HG02870 (cell line): ENCODE measurements at regions not wholly inside any gene's neighbourhood (a gene's known extent, or its start where the extent isn't known, plus 50 kb on each side); places are given as distances from the start of the nearest gene placed in this dataset.

Experiments used
- ATAC-seq: cut with Tn5 transposase; IDR thresholded peaks from one replicate; pipeline ENCODE4 v1.9.1; 2021; ENCODE audit warnings: mild to moderate bottlenecking, moderate library complexity; ENCODE audit not compliant: unreplicated experiment

DNA sequence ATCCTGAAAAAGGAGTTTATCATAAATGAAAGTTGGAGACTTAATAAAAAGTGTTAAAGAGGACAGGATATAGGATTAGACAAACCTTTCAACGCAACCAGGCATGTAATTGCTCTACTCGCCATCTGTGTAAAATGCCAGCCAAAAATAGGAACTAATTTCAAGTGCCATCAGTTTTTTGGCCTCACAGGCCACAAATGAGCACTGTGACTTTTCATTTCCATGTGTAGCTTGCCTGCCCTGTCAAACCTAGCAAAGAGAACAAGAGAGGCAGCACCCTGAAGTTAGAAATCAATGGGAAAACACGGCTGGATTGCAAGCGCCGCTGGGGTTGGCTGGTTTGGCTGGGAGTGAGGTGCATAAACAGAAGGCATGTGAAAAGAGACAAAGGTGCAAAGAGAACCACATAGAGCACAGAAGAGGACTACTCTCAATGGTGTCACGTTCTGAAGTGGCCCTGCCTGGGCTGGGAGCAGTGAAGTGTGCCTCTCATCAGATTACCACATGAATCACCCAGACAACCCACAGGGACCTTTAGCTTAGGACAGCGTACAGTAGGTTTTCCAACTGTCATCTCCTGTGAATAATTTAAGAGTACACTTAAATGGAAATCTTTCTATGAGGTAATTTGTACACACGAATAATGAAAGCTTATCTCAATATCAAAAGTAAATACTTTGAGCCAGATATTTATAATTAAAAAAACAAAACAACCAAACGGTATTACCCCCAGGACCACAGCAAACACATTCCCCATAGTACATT is 78.0 kb upstream of the NHSL1 start:
- ATAC-seq = no peak

DNA sequence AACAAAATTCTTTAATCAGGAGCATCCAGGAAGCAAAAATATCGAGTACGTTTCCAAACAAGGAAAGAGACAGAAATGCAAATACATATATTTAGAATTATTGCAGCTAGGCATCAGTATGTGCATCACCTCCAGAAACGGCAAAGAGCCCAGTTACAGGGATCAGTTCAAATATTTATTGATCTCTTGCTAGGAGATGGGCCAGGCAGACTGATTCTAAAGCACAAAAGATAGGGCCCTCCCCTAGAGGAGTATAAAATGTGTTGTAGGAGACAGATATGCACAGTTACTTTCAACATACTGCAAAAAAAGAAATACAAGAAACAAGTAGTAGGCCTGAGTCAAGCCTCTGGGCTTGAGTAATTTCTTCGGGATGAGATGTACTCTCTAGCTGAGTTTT is 80.7 kb upstream of the NHSL1 start:
- ATAC-seq = no peak

DNA sequence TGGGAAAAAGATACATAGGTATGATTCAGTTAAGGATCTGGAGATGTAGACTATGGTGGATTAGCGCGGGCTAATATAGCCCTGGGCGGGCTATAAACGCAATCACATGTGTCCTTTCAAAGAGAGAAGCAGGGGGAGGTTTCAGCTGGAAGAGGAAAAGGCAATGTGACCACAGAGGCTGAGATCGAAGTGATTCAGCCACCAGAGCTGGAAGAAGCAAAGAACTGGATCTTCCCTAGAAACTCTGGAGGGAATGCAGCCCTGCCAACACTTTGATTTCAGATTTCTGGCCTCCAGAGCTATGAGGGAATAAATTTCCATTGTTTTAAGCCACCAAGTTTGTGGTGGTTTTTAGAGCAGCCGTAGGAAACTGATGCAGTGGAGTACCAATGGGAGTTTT is 81.5 kb upstream of the NHSL1 start:
- no peak for ATAC-seq

DNA sequence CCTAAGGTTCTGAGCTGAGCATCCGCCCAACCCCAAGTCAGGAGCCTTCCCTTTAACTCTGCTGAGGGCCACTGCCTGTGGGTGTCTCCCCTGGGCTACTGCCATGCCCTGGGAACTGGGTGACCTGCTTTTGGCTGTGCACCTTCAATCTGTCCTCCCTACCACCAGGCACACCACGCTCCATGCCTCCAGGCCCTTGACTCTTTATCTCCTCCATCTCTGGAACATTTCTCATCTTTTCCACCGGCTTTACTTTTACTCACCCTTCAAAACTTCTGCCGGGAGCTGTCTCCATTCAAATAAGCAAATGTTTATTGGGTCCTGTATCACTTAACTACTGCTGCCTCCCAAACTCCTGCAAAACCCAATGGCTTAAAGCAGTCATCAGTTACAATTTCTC is 83.3 kb upstream of the NHSL1 start:
- ATAC-seq = no peak

DNA sequence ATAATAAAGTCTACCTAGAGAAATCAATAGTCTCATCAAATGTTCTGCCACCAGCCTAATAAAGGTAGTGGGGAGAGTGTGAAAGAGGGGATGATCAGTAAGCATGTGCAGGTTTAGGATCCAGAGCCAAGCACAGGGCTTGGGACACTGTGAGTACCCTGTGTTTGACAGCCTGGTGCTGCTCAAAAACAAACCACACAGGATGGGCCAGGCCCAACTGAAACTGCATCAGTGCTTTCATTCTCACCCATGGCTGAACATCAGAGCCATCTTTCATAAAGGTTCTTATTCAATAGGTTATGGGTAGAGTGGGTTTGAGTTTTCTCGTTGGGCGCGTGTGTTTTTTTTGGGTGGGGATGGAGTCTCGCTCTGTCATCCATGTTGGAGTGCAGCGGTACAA is 87.3 kb upstream of the NHSL1 start:
- no peak for ATAC-seq

DNA sequence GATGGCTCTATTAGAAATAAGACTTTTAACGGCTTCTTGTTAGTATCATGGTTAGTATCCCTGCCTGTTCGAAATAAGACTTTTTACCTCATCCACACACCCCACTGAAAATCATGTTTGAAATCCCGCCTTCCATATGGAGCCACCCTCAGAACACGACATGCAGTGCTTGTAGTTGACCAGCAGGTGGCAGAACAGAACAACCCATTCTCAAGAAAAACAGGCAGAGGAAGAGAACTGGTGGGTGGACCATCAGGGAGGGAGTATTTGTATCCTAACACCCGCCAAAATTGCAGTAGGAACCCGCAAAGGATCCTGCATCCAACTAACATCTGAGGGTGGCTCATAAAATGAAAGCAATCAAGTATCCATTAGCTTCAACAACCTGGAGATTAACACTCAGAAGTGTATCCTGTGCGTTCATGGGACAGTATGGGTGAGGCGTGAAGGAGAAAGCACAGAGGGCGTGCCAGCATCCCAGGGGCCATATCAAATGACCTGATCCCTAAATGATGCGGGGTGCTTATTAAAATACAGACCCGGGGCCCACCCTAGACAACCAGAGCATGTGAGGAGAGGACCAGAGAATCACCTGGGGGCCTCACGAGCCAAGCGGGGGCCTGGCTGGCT is 89.6 kb upstream of the NHSL1 start:
- peak; percentile 27 for ATAC-seq

DNA sequence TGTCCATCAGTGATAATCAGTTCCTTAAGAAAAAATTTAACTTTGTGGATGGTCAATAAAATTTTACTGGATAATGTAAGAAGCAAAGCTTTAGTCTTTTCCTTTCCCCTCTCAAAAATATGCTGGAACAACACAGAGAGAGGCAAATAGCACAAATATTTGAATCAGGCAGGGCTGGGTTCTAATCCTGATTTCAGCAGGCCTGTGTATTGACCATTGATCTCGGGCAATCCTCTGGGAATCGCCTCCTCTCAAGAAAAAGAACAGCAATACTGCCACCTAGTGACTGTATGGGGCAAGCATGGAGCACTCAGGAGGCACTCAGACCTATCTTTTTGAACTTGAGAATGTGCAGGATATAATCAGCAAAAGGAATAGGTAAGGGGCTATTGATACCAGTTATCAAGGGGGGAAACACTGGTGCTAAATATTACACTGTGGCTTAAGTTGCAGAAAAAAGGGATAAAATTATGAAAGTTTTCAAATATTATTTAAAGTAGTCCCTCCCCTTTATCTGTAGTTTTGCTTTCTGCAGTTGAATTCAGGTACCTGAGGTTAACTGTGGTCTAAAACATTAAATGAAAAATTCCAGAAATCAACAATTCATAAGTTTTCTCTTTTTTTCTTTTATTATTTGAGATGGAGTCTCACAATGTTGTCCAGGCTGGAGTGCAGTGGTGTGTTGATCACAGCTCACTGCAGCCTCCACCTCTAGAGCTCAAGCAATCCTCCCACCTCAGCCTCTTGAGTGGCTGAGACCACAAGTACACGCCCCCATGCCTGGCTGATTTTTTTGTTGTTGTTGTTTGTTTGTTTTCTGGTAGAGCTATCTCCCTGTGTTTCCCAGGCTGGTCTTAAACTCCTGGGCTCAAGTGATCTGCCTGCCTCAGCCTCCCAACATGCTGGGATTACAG is 91.8 kb upstream of the NHSL1 start:
- no peak for ATAC-seq

DNA sequence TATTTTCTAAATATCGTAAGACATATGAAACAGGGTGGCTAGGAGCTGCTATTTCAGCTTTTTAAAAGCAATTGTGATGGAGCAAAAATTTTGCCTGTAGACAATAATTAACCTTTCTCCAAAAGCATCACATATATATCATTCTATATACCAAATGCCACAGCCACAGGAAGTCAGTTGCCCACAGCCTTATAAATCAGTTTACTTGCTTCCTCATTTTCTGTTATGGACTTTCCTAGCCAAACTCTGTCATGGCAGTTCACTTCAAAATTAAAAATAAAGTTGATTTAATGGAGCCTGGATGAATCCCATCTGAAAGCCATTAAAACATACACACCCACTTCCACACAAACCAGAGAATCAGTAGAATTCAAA is 93.4 kb upstream of the NHSL1 start:
- peak; percentile 38 for ATAC-seq

DNA sequence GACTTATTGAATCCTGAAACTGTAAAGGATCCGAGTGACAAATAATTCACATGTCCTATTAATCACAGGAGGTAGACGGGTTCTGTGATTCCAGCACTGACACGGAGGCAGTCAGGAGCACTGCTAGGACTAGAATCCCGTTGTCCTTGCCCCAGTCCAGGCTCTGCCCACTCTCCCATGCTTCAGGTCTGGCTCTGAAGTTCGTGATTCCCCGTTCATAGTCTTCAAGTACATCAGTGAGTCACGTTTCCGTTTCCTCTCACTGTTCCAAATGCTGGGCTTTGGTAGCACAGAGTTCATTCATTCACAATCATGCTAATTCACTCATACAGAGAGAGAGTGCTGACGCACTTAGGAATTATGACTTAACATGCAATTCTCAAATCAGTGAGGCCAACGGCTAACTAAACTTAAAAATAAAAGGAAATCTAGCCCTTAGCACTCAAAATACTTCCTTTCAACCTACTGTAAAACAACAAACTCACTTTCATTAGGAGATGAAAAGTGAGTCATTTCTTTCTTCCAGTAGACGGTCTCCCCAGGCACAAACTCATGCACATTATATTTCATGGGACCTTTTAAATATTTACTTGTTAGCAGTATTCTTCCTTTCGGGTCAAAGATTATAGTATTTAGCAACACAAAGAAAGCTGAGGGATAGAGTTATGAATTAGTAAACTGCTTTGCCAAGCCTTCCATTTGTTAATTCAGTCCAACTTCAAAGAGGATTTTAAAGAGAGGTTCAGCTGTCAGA is 94.0 kb upstream of the NHSL1 start:
- peak; percentile 78 for ATAC-seq

DNA sequence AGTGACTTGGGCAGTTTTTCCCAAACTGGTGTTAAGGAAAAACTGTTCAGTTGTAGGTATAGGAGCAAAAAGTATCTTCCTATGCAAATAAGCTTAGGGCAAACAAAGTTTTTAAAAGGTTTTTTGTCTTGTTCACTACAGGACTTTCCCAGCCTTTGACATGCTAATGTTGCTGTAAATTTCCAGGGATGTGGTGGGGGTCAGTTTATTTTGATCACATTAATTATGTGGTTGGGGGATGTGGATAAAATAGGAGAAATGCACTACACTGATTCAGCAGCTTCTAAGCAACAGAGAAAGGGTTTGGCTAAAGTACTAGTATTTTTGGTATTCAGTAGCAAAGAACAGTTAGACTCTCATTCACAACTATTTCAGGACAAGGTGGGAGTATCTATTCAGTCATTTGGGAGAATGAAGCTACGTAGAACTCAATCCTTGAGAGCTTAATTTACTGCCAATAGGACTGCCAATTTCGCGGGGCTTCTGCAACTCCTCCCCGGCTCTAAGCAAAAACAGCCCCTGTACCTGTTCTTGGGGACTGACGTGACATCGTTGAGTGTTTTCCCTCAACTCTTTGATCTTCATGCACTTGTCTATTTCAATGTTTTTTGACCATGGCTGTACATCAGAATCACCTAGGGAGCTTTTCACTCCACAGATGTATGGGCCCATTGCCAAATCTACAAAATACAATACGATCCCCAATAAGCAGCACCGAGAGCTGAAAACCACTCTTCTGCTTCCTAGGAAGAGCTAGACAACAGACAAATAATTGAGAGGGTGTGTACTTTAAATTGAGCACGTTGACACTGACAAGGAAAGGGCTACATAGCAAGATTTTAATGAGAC is 94.8 kb upstream of the NHSL1 start:
- ATAC-seq = no peak

DNA sequence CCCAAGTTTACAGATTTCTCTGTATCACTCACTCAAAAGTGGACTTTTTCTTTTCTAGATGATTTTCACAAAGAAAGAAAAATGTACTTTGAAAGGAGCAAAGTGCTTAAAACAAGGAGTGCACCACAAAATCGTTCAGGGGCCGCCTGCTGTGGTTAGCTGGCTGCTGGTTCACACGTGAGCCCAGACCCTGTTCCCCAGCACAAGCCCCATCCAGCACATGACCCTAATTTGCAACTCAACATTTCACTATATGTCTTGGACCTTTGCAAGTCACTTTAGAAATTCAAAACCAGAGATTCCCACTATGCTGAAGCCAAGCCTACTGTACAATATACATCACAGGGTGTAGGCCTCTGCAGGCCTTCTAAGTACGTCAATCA is 95.5 kb upstream of the NHSL1 start:
- ATAC-seq = no peak

DNA sequence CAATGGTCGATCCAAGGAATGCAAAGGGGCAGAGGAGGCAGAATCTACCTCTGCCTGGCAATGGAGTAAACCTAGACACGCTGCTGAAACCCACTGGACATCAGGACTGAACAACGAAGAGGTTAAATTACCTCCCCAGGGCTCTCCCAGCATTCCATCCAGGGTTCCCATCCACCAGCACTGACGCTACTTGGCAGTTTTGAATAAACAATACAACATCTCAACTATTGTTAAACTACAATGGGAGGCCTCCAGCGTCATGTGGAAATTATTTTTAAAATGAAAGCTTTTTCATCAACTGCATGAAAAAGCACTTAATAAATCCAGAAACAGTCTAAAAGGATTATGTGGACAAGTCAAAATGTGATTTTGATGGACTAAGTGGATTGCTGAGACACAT is 96.8 kb upstream of the NHSL1 start:
- ATAC-seq = no peak

DNA sequence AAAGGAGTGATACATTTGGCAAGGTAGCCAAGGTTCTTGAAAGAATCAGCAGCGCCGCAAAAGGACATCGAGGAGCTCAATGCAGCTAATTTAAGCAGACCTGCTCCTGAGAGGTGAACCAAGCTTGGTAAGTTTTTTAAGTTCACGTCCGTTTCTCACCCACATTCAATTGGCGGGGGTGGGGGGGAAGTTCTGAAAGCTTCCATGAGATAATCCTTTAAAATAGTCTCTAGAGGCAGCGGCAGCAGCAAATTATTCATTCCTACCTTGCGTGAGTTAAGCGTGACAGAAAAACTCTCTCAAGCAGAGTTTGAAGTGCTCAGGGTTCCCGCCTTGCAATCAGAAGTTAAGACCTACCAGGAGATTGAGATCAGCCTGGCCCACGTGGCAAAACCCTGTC is 97.3 kb upstream of the NHSL1 start:
- ATAC-seq = no peak

DNA sequence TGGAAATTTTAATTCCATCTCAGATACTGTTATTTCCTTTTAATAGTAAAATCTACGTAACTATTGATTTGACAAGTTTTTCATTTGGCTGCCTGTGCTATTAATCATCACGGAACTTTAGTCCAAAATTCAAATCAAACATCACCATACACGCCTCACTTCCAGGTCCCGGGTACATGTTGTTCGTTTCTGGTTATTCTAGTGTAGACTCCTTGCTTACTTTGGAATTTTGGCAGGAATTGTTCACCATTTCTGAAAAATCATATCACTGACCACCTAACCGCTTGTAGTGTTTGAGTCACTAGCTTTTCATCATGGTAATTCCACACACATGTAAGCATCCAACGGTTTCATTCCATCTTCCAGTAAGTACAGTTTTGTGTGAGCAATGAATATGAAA is 98.0 kb upstream of the NHSL1 start:
- ATAC-seq = no peak

DNA sequence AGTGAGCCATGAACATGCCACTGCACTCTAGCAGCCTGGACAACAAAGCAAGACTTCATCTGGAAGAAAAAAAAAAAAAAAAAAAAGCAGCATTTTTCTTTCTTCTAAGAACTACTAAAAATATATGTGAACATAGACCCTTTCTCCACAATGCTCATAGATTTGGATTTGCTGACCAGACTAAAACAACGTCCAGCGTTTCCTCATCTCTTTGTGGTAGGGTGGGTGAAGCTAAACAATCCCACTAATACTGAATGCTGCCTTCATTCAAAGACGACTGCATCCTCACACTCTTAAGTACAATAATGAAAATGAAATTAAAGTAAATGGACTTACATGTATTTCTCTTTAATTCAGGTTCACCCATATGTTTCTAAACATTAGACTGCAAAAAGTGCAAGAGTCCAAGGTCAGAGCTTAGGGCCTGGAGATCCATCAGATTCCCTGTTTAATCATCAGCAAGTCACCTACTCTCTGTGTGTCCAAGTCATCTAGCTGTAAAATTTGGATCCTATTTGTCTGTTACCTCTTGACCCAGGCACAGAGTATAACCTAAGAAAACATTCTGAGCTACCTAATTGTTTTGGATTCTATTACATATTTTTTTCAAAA is 99.4 kb upstream of the NHSL1 start:
- no peak for ATAC-seq

DNA sequence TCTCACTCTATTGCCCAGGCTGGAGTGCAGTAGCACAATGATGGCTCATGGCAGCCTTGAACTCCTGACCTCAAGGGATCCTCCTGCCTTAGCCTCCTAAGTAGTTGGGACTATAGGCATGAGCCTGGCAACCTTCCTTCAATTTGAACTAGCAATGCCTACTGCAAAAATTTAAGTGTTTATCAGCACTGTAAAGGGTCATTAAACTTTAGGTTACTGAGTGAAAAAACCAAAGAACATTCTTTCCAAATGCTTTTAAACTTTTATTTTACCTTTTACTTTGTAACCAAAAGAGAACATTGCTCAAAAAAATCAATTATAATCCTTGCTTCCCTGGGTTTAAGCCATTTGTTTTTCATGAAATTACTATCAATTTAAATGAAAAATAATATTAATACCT is 101.0 kb upstream of the NHSL1 start:
- ATAC-seq = no peak

DNA sequence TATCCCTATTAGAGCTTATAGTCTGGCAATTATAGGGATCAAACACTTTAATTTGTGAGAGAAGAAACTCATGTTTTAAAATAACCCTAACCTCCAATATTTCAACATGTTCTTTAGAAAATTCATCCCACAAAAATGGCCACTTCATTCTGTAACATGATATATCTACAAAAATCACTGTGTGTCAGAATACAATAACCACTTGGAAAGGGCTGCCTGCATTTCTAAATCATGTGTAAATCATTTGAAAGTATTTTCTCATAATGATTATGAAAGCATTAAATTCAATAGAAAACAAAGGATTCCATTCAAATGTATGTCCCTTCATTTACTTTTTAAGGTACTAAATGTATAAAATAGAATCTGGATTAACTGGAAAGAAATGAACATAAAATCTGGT is 101.4 kb upstream of the NHSL1 start:
- no peak for ATAC-seq

DNA sequence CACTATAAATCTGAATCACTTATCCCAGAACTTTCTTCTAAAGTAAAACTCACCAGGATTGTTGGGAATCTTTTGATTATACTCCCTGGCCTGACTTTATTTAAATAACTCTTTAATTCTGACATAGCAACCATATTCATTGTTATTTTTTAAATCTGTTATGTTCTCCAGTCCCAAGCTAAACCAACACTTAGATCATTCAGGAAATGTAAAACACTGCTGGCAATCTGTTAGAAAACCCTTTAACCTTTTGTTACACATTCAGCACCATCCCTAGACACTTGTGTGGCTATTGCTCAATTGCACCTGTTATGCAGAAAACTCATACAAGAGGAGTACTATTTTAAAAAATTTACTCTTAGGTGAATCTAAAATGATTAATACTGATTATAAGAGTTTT is 101.8 kb upstream of the NHSL1 start:
- ATAC-seq = no peak

DNA sequence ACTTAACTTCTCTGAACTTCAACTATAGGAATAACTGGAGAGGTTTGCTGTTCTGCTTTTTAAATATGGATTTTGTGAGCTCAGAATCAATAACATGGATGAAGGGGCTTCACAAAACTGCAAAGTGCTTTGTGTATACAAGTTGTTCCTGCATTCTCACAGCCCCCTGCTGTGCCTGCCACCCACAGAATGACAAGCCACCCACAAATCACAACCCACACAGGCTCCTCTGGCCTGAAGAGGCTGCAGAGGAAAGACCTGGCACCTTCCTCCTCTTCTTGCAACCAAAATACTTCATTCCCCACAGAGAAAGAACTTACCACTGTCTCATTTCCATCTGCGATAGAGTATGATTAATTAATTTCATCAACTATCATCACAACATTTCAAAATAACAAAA is 106.7 kb upstream of the NHSL1 start:
- ATAC-seq = no peak
